GM18867 (cell line): ENCODE measurements at regions not wholly inside any gene's neighbourhood (a gene's known extent, or its start where the extent isn't known, plus 50 kb on each side); places are given as distances from the start of the nearest gene placed in this dataset.

Source experiments
- ATAC-seq: cut with Tn5 transposase; IDR thresholded peaks from one replicate; pipeline ENCODE4 v1.9.1; 2021; ENCODE audit warnings: mild to moderate bottlenecking, moderate library complexity; ENCODE audit not compliant: unreplicated experiment

- no peak for ATAC-seq
Observed at GRCh38 chr12:127429551-127430285, 837.3 kb upstream of the TMEM132C start.

GRCh38 chr12:127430401-127430800 is 836.6 kb upstream of the TMEM132C start:
- no peak for ATAC-seq

GRCh38 chr12:127431177-127431576 is 835.8 kb upstream of the TMEM132C start:
- no peak for ATAC-seq

- no peak for ATAC-seq
Observed at GRCh38 chr12:127431594-127431993, 835.4 kb upstream of the TMEM132C start.

GRCh38 chr12:127435439-127435838 is 831.5 kb upstream of the TMEM132C start:
- no peak for ATAC-seq

- ATAC-seq: no peak
Observed at GRCh38 chr12:127438512-127439244, 828.3 kb upstream of the TMEM132C start.

GRCh38 chr12:127445581-127446139 is 821.3 kb upstream of the TMEM132C start:
- ATAC-seq: no peak

GRCh38 chr12:127448906-127449305 is 818.1 kb upstream of the TMEM132C start:
- no peak for ATAC-seq

- no peak for ATAC-seq
Observed at GRCh38 chr12:127450826-127451225, 816.1 kb upstream of the TMEM132C start.

- ATAC-seq: no peak
Observed at GRCh38 chr12:127455347-127456265, 811.4 kb upstream of the TMEM132C start.

- no peak for ATAC-seq
Observed at GRCh38 chr12:127457726-127458125, 809.2 kb upstream of the TMEM132C start.

- no peak for ATAC-seq
Observed at GRCh38 chr12:127459166-127459565, 807.8 kb upstream of the TMEM132C start.

GRCh38 chr12:127459687-127460086 is 807.3 kb upstream of the TMEM132C start:
- no peak for ATAC-seq

GRCh38 chr12:127463237-127463636 is 803.7 kb upstream of the TMEM132C start:
- ATAC-seq: no peak

GRCh38 chr12:127469331-127469730 is 797.6 kb upstream of the TMEM132C start:
- ATAC-seq: no peak

GRCh38 chr12:127473766-127474165 is 793.2 kb upstream of the TMEM132C start:
- ATAC-seq: no peak

GRCh38 chr12:127479256-127479655 is 787.7 kb upstream of the TMEM132C start:
- no peak for ATAC-seq

- ATAC-seq: no peak
Observed at GRCh38 chr12:127480775-127481314, 786.1 kb upstream of the TMEM132C start.

GRCh38 chr12:127482950-127483349 is 784.0 kb upstream of the TMEM132C start:
- no peak for ATAC-seq

GRCh38 chr12:127485528-127485927 is 781.4 kb upstream of the TMEM132C start:
- ATAC-seq: peak; percentile 66

- ATAC-seq: no peak
Observed at GRCh38 chr12:127487031-127487430, 779.9 kb upstream of the TMEM132C start.
